ENCODE measurements at regions not wholly inside any gene's neighbourhood (a gene's known extent, or its start where the extent isn't known, plus 50 kb on each side); places are given as distances from the start of the nearest gene placed in this dataset.

GRCh38 chr9:108217431-108218349, 638.1 kb downstream of the ACTL7B start:
- DNase-seq (ENCODE audit: low read depth in 4 of 4, low spot score in 3 of 4) = peak; percentile 55 to 73 (median 60)

- no peak for DNase-seq (ENCODE audit: low read depth in 4 of 4, low spot score in 3 of 4)
These were observed 642.3 kb downstream of the ACTL7B start for GRCh38 chr9:108213511-108213910.

GRCh38 chr9:108212184-108212583, 643.6 kb downstream of the ACTL7B start:
- no peak for DNase-seq (ENCODE audit: low read depth in 4 of 4, low spot score in 3 of 4)

GRCh38 chr9:108211411-108211955, 644.3 kb downstream of the ACTL7B start:
- DNase-seq (ENCODE audit: low read depth in 4 of 4, low spot score in 3 of 4) = no peak

GRCh38 chr9:108209132-108209685, 646.6 kb downstream of the ACTL7B start:
- no peak for DNase-seq (ENCODE audit: low read depth in 4 of 4, low spot score in 3 of 4)

- DNase-seq (ENCODE audit: low read depth in 4 of 4, low spot score in 3 of 4) = no peak
These were observed 648.1 kb downstream of the ACTL7B start for GRCh38 chr9:108207561-108208165.

- no peak for DNase-seq (ENCODE audit: low read depth in 4 of 4, low spot score in 3 of 4)
These were observed 650.5 kb downstream of the ACTL7B start for GRCh38 chr9:108205276-108205675.

- no peak for DNase-seq (ENCODE audit: low read depth in 4 of 4, low spot score in 3 of 4)
These were observed 657.9 kb downstream of the ACTL7B start for GRCh38 chr9:108197899-108198298.

- DNase-seq (ENCODE audit: low read depth in 4 of 4, low spot score in 3 of 4) = no peak
These were observed 658.8 kb downstream of the ACTL7B start for GRCh38 chr9:108197008-108197365.

GRCh38 chr9:108196332-108197007, 659.3 kb downstream of the ACTL7B start:
- no peak for DNase-seq (ENCODE audit: low read depth in 4 of 4, low spot score in 3 of 4)

- DNase-seq (ENCODE audit: low read depth in 4 of 4, low spot score in 3 of 4) = no peak
These were observed 661.6 kb downstream of the ACTL7B start for GRCh38 chr9:108194154-108194553.

- no peak for DNase-seq (ENCODE audit: low read depth in 4 of 4, low spot score in 3 of 4)
These were observed 662.6 kb downstream of the ACTL7B start for GRCh38 chr9:108193026-108193710.

GRCh38 chr9:108191065-108191464, 664.7 kb downstream of the ACTL7B start:
- DNase-seq (ENCODE audit: low read depth in 4 of 4, low spot score in 3 of 4) = no peak

- DNase-seq (ENCODE audit: low read depth in 4 of 4, low spot score in 3 of 4) = no peak
These were observed 666.8 kb downstream of the ACTL7B start for GRCh38 chr9:108188976-108189375.

- no peak for DNase-seq (ENCODE audit: low read depth in 4 of 4, low spot score in 3 of 4)
These were observed 667.3 kb downstream of the ACTL7B start for GRCh38 chr9:108188482-108188881.

GRCh38 chr9:108186642-108187395, 669.0 kb downstream of the ACTL7B start:
- DNase-seq (ENCODE audit: low read depth in 4 of 4, low spot score in 3 of 4) = no peak

GRCh38 chr9:108185613-108186012, 670.2 kb downstream of the ACTL7B start:
- no peak for DNase-seq (ENCODE audit: low read depth in 4 of 4, low spot score in 3 of 4)

GRCh38 chr9:108184941-108185340, 670.8 kb downstream of the ACTL7B start:
- no peak for DNase-seq (ENCODE audit: low read depth in 4 of 4, low spot score in 3 of 4)

GRCh38 chr9:108184009-108184408, 671.8 kb downstream of the ACTL7B start:
- no peak for DNase-seq (ENCODE audit: low read depth in 4 of 4, low spot score in 3 of 4)

GRCh38 chr9:108182950-108183381, 672.8 kb downstream of the ACTL7B start:
- DNase-seq (ENCODE audit: low read depth in 4 of 4, low spot score in 3 of 4) = no peak

Data from left renal pelvis (tissue), 4 donors.